NOMO-1 treated with DMSO at 0.1 percent for 48 hours (cell line): ENCODE measurements at regions not wholly inside any gene's neighbourhood (a gene's known extent, or its start where the extent isn't known, plus 50 kb on each side); places are given as distances from the start of the nearest gene placed in this dataset.

ENCODE experiments used
- DNase-seq: peaks from one replicate; lab custom pipeline; 2025; ENCODE audit not compliant: unreplicated experiment; lab: John Stamatoyannopoulos, UW

- DNase-seq = no peak
Observed at GRCh38 chr18:67301592-67301991, 214.9 kb downstream of the DSEL start.

DNA sequence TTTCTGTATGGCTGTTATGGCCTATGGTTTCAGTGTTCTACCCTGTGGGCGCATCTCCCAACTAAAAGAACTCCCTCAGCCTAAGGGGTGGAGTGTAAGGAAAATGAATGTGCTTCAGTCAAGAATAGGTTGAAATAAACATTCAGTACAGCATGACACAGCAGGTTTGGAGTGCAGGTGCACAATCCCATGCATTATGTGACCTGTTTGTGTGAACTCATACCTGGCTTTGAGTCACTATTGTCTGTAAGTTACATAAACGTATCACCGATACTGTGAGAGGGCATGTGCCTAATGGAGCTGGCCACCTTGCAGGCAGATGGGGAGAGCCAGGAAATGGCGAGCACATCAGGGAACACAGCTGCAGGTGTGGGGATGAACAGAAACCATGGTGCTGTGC, 216.0 kb downstream of the DSEL start:
- no peak for DNase-seq

DNA sequence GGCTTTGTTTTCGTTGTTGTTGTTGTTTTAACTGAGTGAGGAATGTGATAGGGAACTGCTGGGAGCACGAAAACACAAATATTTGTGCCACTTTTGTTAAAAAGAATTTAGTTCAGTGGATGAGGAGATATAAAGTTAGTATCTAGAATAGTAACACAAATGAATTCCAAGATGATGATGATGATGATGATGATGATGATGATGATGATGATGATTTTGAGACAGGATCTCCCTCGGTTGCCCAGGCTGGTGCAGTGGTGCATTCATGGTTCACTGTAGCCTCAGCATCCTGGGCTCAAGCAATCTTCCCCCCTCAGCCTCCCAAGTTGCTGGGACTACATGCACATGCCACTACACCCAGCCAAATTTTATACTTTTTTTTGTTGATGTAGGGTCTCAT, 223.7 kb downstream of the DSEL start:
- DNase-seq = no peak

DNA sequence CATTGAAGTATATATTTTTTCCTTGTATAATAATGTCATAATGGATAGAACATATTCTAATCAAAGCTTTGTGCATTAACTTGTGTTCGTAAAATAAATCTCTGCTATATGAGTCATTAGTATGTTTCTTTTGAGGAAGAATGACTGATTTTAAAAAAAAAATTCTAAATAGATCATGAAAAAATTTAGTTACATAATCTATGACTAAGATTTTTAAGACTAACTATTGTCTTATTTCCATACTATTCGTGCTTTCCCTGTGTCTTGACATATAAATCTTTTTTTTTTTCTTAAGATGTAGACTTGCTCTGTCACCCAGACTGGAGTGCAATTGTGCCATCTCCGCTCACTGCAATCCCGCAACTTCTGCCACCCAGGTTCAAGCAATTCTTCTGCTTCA, 226.1 kb downstream of the DSEL start:
- no peak for DNase-seq

GRCh38 chr18:67285583-67285982, 230.9 kb downstream of the DSEL start:
- DNase-seq = no peak

DNA sequence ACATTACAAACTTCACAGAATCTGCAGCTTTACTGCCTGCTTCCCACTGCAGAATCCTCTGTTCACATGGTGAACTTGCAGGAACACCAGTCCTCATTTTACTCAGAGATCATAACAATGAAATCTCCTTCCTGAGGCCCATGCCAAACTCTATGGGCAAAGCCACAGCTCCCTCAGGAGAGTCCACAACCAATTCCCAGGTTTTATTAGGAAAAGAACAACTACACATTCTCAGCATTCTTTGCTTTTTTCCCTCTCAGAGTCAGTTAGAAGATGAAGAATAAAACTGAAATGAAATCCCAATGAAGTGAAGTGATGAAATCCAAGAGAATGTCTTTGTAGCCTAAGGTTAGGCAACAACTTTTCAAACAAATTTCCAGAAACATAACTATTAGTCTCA, 233.7 kb downstream of the DSEL start:
- no peak for DNase-seq

DNA sequence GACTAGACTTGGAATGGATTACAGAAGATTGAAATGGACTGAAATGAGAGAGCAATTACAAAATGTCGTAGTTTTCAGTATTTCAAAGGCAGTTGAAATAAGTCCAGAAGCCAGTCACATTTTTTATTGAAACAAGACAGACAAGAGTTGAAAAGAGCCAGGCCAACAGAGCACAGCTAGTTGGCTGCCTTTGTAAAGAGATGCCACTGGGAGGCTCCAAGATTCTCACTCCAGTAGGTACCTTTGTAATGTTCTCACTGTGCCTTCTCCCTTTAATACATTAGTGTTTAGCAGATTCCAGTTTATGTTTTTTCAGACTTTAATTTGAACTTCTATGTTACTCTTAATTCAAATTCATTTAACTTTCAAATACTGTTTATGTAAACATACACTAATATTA, 234.8 kb downstream of the DSEL start:
- no peak for DNase-seq

DNA sequence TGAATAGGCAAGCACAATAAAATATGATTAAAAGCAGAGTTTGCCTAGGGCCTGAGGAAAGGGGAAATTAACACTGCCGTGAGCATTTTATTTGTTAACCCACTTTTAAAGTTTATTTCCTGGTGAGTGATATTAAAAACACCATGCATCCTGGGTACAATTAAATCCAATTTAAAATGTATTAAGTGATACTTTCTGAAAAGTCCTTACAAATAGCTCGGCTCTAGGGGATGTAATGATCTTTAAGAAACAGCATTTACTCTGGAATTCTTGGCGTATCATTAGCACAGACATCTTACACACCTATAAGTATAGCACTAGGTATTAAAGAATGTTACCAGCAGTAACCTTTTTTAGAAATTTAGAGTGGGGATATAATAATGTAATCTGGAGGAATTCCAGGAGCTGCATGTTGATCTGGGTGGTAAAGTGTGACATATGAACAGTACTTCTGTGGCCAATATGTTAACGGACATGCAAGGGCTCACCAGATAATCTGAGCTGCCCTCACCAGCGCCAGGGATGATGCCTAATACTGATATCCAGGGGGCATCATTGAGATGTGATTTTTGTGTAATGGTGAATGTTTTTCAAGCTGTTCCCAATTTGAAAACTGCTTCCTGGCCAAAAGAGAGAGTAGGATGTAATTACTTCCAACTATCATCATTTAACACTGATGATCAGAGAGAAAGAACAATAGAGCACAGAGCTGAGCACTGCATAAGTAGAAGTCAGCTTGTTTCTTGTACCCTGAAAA, 235.9 kb downstream of the DSEL start:
- DNase-seq = no peak

- no peak for DNase-seq
Observed at GRCh38 chr18:67279988-67280387, 236.5 kb downstream of the DSEL start.

- no peak for DNase-seq
Observed at GRCh38 chr18:67278984-67279383, 237.5 kb downstream of the DSEL start.

GRCh38 chr18:67276638-67277037, 239.9 kb downstream of the DSEL start:
- DNase-seq = no peak

- no peak for DNase-seq
Observed at GRCh38 chr18:67273288-67273687, 243.2 kb downstream of the DSEL start.

DNA sequence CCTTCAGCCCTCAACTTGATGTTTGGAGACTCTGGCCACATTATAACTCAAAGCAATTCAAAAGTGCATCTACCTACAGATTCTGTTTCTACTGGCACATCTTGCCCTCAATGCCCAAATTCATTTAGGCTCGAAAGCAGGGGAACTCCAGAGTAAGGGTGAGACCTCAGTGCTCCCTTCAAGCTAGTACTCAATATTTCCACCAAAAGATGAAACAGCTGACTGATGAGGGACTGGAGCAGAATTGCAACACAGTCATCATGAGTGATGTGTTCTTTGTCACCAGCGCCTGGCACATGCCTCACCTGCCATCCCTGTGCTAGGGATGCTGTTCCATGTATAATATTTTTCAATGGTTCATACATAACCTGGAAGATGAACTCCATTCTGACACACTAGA, 247.3 kb downstream of the DSEL start:
- DNase-seq = no peak

DNA sequence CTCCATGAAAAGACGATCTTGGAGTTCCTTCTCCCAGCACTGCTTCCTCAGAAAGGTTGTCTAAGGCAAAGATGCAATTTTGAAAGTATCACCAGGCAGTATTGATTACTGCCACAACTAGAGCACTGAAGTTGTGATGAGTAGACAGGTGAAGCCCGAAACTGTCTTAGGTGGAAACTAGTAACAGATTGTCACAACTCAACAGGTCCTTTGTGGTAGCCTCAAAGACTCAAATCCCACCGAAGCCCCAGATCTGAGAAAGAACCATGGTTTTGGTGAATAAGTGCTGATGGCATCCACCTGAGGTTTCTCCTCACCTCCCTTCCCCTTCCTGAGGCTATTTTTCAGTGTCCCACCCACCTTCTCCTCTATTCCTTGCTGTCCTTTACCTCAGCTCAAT, 248.0 kb downstream of the DSEL start:
- no peak for DNase-seq

DNA sequence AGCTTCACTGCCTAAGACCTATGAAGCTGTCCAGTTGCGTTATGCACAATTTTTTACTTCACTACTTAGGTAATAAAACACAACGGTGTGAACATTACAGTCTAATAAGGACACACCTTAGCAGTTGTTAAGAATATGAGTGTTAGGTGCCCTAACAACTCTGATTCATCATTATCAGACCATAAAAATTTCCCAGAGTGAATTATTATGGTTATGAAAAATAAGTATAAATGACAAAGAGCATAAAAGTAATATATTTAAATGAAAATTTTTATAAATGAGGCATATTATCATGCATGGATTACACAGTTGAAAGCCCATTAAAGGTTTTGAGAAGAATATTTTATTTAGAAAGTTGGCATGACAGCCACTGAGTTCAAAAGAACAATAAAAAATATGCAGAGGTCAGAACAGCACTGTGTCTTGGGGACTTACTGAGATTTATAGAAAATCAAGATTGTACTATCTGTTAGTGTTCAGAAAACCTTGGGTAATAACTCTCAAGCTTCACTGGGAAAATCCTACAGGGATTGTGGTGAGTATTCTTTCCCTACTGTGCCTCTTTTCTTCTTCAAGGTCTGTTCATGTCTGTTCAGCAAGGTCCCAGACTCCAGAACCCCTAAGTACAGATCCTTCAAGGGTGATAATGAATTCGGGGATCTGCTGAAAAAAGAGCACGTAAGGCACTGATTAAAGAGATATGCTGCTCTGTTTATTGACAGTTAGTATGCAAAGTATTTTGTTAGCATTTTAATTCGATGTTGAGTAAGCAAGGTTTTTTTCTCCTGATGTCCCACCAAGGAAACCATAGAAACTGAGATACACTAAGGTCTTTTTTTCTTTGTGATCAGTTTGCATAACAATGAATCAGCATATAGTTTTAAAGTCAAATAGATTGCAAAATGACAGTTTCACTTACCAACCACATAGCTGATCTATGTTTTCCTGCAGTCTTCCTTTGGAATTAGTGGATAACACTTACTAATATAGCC, 250.0 kb downstream of the DSEL start:
- peak; percentile 20 for DNase-seq

DNA sequence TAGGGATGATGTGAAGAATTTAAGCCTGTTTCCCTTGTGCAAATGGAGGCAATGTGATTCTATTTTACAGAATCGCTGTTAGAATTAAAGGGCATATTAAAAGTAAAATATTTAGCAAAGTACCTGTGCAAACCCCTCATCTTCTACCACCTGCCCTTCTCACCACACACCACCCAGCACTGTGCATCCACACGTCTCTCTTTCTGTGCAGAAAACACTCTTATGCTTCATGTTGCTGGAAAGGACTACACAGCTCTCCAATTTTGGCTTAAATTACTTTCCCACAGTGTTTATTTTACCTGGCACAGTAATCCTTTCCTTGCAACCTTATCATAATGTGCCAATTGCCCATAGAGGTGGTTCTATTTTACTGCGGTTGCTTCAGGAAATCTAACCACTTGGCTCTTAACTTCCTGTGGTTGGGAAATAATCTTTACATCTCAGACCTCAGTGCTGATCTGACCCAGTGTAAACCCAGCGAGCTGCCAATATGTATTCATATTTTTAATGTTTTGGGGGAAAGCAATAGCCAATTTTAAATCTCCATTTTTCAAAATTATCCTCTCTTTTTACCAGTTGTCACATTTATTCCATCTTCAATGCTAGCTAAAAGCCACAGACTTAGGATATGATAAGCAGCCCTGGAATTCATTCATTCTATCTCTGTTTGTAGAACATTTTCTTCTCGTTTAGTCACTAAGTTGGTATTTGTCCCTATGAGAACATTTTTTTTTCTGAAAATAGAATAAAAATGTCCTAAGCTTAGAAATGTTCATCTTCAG, 250.9 kb downstream of the DSEL start:
- peak; percentile 24 for DNase-seq

- DNase-seq = no peak
Observed at GRCh38 chr18:67261931-67262552, 254.5 kb downstream of the DSEL start.

DNA sequence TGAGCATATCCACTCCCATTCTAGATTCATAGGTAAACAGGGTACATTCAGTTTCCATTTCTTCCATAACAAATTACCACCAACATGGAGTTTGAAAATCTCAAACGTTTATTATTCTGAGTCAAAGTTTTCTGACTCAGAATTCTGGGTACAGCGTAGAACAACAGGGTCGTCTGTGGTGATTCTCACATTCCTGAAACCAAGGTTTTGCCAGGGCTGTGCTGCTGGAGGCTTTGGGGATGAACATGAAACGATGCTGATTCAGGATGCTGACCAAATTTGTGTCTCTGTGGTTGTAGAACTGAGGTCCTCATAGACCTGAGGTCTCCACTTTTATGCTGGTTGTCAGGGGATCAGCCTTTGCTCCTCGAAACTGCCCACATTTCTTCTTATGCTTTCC, 255.7 kb downstream of the DSEL start:
- no peak for DNase-seq

GRCh38 chr18:67250776-67251424, 265.6 kb downstream of the DSEL start:
- no peak for DNase-seq

GRCh38 chr18:67243799-67244587, 272.5 kb downstream of the DSEL start:
- no peak for DNase-seq
